ENCODE measurements at regions not wholly inside any gene's neighbourhood (a gene's known extent, or its start where the extent isn't known, plus 50 kb on each side); places are given as distances from the start of the nearest gene placed in this dataset.
A peak's percentile ranks its signal among the peaks of the same experiment; 100 is the strongest.
"Not testable (repeated sequence)": the region's sequence is repeated elsewhere in the genome, so short reads cannot be mapped to it uniquely, and the experiment has no call there.

DNA sequence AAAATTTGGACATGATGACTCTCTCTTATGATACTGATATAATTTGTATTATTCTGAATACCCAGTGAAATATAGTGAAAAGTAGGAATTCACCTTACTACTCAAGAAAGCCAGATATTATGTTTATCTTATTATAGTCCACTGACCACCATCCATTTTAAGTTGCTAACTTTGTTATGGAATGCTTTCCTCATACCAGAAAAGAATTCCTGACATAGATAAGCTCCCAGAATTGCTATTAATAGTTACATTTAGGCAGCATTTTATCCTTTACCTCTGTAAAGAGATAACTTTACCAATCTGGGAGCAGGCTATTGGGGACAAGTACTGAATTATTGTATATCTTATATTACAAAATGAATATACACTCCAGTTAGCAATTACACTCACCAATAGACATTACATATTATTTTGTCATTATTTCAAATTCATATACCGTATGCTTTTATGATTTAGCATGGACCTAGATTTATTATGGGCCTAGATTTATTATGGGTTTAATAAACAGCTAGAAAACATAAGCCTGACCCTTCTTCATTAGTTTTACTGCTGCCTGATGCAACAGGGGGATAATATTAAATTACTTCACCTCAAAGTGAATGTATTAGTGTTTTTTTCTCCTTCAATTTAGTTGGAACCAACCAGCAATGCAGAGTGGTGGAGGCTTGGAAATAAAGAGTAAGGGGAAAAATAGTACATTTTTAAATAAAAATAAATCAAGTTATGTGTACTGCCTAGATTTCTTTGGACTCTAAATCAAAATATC, 1886.1 kb downstream of the PCDH9 start:
- DNase-seq = no peak

- no peak for DNase-seq
These were observed 1887.4 kb downstream of the PCDH9 start for GRCh38 chr13:65342541-65343337.

DNA sequence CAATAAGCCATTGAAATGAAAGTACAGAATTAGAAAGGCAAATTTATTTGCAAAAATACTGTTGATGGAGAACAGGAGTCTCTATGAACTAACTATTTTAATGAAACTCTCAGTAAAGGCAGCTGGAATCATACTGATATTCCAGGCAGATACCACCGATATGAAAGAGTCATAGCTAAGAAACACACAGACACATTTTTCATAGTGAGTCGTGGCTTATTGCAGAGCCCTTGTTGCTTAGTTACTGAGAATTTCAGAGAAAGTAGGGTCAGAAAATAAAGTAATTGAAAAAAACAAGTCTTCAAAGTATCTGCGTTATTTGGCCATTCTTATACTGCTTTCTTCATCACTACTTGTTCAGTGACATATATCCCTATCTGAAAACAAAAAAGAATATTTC, 1890.9 kb downstream of the PCDH9 start:
- DNase-seq = peak; percentile 4

DNA sequence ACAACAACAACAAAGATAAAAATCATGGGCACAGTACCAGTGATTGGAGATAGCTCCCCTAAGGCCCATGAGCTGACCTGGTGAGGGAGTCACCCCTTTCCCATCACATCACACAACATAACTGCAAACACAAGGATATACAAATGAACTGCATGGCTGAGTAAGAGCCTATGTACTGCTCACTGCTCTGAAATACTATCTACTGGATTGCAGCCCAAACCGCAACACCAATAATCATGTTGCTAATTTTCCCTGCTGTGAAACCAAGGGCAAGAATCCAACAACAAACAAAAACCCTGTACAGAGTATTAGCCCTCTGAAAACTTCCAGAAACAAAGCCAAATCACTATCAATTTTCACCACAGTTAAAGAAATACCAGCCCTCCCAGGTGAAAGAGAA, 1893.2 kb downstream of the PCDH9 start:
- peak; percentile 20 for DNase-seq

- no peak for DNase-seq
These were observed 1893.9 kb downstream of the PCDH9 start for GRCh38 chr13:65336087-65336749.

DNA sequence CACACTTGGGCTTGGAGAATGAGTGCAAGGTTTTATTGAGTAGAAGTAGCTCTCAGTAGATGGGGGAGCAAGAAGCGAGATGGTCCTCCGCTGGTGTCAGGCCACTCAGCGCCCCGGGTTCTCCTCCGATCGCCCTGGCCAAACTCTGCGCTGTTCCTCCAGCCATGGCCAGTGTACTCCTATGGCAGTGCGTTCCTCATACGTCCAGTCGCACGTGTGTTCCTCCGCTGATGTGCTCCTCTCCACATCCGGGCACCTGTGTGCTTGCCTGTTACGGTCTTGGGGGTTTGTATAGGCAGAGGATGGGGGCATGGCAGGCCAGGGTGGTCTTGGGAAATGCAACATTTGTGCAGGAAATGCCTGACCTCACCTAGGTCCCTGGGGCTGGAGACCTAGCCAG, 1899.4 kb downstream of the PCDH9 start:
- no peak for DNase-seq

DNA sequence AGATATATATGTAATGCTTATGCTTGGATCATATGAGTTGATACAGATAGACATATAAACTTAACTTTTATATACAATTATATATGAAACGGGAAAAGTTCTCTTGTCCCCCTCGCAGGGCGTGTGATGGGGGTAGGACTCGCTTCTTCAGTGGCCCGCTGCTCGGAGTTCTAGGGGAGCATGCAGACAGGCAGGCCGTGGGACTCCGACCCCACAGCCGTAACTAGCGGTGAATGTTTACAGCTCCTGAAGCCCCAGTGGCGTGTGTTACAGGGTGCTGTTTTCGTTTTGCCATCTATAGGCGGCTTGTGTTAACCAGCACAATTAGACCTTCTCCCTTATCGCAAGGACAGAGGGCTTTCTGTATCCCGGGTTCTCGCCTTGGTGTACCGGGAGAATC, 1899.8 kb downstream of the PCDH9 start:
- no peak for DNase-seq

- DNase-seq = not testable (repeated sequence)
These were observed 1906.9 kb downstream of the PCDH9 start for GRCh38 chr13:65323192-65323591.

DNA sequence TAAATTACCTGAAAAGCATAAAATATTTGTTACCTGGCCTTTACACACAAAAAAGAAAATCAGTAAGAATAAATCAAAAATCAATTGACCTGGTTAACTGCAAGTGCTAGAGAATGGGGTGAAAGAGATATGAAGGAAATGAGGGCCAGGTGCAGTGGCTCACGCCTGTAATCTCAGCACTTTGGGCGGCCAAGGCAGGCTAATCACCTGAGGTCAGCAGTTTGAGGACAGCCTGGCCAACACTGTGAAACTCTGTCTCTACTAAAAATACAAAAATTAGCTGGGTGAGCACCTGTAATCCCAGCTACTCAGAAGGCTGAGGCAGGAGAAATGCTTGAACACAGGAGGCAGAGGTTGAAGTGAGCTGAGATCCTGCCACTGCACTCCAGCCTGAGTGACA, 1908.7 kb downstream of the PCDH9 start:
- DNase-seq = not testable (repeated sequence)

DNA sequence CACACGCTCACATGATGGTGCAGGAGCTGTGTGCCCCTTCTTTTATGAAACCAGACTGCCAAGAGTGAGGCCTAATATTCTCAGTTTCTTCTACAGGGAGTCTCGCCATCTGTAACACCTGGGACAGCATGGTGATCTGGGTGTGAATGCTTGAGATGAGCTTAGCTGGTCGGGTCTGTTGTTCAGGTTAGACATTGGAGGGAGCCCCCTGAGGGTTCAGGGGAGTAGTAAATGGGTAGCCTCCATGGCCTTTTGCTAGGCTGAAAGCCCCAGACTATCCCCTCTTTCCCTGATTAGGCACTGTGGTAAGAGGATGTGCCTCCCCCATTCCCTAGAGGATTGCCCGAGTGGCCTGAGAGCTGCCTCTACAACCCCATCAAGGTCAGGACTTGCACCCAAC, 1916.1 kb downstream of the PCDH9 start:
- DNase-seq = no peak

- no peak for DNase-seq
These were observed 1919.3 kb downstream of the PCDH9 start for GRCh38 chr13:65310663-65311328.

- DNase-seq = no peak
These were observed 1920.2 kb downstream of the PCDH9 start for GRCh38 chr13:65309906-65310305.

- not testable (repeated sequence) for DNase-seq
These were observed 1921.4 kb downstream of the PCDH9 start for GRCh38 chr13:65308729-65309128.

GRCh38 chr13:65307056-65307455, 1923.1 kb downstream of the PCDH9 start:
- DNase-seq = no peak

DNA sequence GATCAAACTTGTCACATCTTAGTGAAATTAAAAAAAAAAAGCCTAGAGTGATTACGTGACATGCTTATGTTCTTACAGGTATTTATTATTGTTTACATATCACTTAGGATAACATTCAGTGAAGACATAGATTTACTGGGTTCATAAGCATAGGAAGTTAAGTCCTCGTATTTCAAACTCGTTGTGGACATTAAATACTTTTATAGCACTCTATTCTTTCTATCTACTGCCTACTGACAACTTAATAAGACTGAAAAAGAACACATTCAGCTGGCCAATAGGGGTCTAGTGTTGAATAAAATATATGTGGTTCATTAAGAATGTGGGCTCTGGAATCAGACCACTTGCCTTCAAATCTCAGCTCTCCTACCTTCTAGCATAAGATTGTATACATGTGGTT, 1927.4 kb downstream of the PCDH9 start:
- DNase-seq = no peak

DNA sequence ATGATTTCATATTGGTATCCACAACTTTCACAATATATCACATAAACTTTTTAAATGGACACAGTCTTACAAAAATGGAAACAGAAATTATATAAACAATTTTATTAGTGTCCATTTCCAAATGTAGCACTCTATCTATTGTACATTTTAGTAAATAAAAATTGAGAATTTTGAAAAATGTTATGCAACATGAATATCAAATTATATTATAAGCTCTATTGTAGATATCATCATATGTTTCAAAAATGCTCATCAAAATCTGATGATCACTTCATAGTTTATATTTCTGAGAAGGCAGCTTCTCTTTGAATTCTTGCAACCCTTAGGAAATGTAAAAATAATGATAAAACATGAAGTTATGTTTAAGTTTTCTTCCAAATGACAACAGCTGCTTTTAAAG, 1928.6 kb downstream of the PCDH9 start:
- DNase-seq = no peak

- DNase-seq = no peak
These were observed 1929.9 kb downstream of the PCDH9 start for GRCh38 chr13:65300220-65300619.

DNA sequence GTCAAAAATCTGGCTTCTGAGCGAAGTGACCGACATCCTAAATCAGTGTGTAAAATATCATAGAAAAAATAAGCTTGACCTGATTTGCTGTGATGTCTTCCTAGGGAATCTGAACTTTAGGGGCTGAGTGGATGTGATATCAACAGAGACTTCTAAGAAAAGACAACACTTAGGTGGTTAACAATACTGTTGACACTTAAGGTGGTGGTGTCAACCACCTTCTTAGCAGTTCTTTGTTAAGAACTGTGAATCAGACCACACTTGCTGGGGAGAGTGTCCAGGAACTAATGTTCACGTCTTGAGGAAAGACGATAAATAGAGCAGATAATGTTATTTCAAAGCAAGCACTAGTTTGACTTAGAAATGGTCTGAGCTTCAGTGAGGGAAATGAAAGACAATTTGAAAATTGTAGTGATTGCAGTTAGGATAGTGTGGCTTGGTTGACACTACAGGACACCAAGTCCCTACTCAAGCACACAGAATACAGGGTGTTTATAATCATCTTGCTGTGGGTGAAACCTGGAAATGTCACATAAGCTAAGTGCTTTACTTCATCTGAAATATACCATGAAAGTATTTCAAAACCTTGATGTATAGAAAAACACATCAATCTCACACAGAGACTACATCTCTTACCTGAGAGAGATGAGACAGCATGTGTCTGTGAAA, 1936.5 kb downstream of the PCDH9 start:
- DNase-seq = no peak

- peak; percentile 86 for DNase-seq
These were observed 1937.6 kb downstream of the PCDH9 start for GRCh38 chr13:65292488-65292901.

DNA sequence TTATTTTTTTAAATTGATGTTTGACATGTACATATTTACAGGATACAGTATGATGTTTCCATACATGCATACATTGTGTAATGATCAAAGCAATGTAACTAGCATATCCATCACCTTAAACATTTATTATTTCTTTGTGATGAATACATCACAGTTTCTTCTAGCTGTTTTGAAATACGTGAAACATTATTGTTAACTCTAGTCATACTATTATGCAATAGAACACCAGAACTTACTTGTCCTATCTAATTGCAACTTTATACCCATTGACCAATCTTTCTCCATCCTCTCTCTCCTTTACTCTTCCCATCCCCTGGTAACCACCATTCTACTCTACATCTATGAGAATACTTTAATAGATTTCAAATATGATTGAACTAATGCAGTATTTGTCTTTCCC, 1942.7 kb downstream of the PCDH9 start:
- DNase-seq = no peak

- DNase-seq = no peak
These were observed 1954.1 kb downstream of the PCDH9 start for GRCh38 chr13:65275838-65276630.

DNA sequence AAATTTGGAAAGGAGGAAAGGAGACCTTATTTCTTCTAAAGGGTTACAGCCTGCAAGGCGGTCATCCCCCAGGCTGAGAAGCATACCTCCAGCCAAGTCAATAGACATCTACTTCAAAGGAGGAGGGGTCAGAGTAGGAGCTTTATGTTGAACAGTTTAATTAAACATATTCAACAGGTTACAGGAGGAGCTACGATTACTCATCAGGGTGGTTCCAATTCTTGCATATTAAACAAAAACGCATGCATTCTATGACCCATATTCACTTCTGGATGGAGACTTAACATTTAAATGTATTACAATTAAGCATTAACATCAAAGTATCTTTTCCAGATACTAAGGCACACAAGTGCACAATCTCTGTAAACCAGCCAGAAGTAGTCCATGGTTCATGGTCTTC, 1955.0 kb downstream of the PCDH9 start:
- DNase-seq = no peak

All from amniotic stem cell (primary cell).